Thyroid gland (tissue), 4 donors: ENCODE measurements at regions not wholly inside any gene's neighbourhood (a gene's known extent, or its start where the extent isn't known, plus 50 kb on each side); places are given as distances from the start of the nearest gene placed in this dataset.

Experiments
- DNase-seq, 2 donors: peaks; one replicate each; pipeline ENCODE4 v3.0.0-alpha.2; 2019
- H3K27ac ChIP-seq, 3 donors: fragments of 200-600 bp; sonication (generic); 1 replicate in 2 of 3; 2 replicates in 1 of 3; pipeline ENCODE4 v1.5.1; 2016 to 2019; ENCODE audit warnings: mild to moderate bottlenecking in 1 of 3, moderate library complexity in 1 of 3
- H3K27me3 ChIP-seq: fragments of 200-600 bp; sonication (generic); one replicate; pipeline ENCODE4 v1.5.1; 2019
- H3K36me3 ChIP-seq, 2 donors: fragments of 200-600 bp; sonication (generic); one replicate each; pipeline ENCODE4 v1.5.1; 2016 to 2019
- H3K4me1 ChIP-seq, 2 donors: fragments of 200-600 bp; sonication (generic); one replicate each; pipeline ENCODE4 v1.5.1; 2017 to 2019
- H3K4me3 ChIP-seq, 3 donors: fragments of 200-600 bp; sonication (generic); replicated peaks in 1 of 3; 1 replicate in 2 of 3; 2 replicates in 1 of 3; pipeline ENCODE4 v1.5.1; 2016; ENCODE audit warnings: mild to moderate bottlenecking in 1 of 3
- H3K9me3 ChIP-seq: fragments of 200-600 bp; sonication (generic); one replicate; pipeline ENCODE4 v1.5.1; 2017
- CTCF ChIP-seq, 6 experiments: fragments of 200-600 bp in 3 of 6; fragments of 450-650 bp in 3 of 6; sonication (generic) in 3 of 6; IDR thresholded peaks; one replicate each; pipeline ENCODE4 v1.5.1; 2016 to 2019; ENCODE audit warnings: antibody characterized with exemption in 6 of 6, mild to moderate bottlenecking in 2 of 6, inconsistent platforms in 1 of 6, moderate library complexity in 1 of 6
- POLR2A ChIP-seq, 2 donors: fragments of 450-650 bp; IDR thresholded peaks; one replicate each; pipeline ENCODE4 v1.6.1; 2017; ENCODE audit warnings: antibody characterized with exemption in 2 of 2, mild to moderate bottlenecking in 2 of 2, moderate library complexity in 1 of 2
- WGBS, 2 donors: methylation state at CpG; one replicate each; pipeline ENCODE4 v1.1.5; 2017; 5-methylcytosine and 5-hydroxymethylcytosine counted together
- intact Hi-C: fragments of 100-400 bp; cut with DNase I; formaldehyde crosslinking; loops from one replicate; pipeline ENCODE4 v1.15.1; 2023

- TF ChIP-seq CTCF (IDR thresholded peaks at IDR 0.05) (no peak), POLR2A (IDR thresholded peaks at IDR 0.05) (no peak)
- Histone ChIP-seq H3K4me1 (peaks cover 9 to 10% of the 10 kb centered on the region in 2 donors), H3K4me3 (no peak overlapping the region), H3K27me3 (no peaks in the 10 kb centered on the region), H3K27ac (no peak overlapping the region), H3K9me3 (no peaks in the 10 kb centered on the region), H3K36me3 (no peaks in the 10 kb centered on the region)
- WGBS, 2 donors = 77 to 87% methylated on average over 5 of the region's 5 CpGs
- no peak for DNase-seq
- intact Hi-C loops = no loop called here
Measured at GRCh38 chr12:107568718-107569117, 116.9 kb upstream of the PWP1 start.

DNA sequence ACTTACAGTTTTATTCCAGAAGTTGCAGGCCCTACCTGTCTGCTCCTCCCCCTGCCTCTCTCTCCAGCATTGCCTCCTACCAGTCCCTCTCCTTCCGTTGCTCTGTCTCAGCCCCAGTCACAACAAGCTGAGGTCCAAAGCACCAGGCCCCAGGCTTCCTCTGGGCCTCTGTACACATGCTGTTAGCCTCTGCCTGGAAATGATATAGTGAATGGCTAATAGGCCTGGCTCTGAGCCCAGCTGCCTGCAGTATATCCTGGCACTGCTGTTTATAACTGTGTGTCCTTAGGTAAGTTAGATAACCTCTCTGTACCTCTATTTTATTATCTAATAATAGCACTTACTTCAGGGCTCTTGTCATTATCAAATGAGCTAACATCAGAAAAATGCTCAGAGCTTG lies 114.9 kb upstream of the PWP1 start:
- H3K9me3 ChIP-seq = no peaks in the 10 kb centered on the region
- peak overlapping the region in 1 of 3 donors; percentile 28 for H3K27ac ChIP-seq
- whole genome bisulfite sequencing, 2 donors = 61 to 72% methylated on average over 1 of the region's 1 CpG
- H3K4me1 ChIP-seq = peaks cover 17% of the 10 kb centered on the region in 2 donors
- H3K36me3 ChIP-seq = no peaks in the 10 kb centered on the region
- no peak for DNase-seq
- H3K4me3 ChIP-seq = no peak overlapping the region
- no peaks in the 10 kb centered on the region for H3K27me3 ChIP-seq
- intact Hi-C loops = no loop called here
- TF ChIP-seq POLR2A (IDR thresholded peaks at IDR 0.05) = no peak
- TF ChIP-seq CTCF (IDR thresholded peaks at IDR 0.05) = no peak

DNA sequence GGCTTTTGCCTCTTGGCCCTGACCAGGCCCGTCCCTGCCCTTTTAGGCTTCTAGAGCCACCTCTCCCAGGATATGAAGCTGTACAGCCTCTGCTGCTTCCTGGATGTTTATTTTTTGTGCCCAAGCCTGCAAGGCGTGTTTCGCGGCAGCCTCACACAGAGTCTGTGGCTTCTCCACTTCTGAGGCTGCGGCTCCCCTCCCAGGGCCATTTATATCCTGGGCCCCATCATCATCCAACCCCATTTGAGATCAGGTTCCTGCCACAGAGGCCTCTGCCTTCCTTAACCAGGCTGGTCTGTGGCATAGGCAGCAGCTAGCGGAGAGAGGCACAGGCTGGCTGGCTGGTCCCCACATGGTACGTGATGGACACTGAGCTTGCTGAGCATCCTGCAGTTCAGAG lies 114.1 kb upstream of the PWP1 start:
- no peaks in the 10 kb centered on the region for H3K36me3 ChIP-seq
- H3K27ac ChIP-seq = peak overlapping the region in 1 of 3 donors; percentile 28
- no peaks in the 10 kb centered on the region for H3K9me3 ChIP-seq
- no peak for TF ChIP-seq POLR2A (IDR thresholded peaks at IDR 0.05)
- no peak for TF ChIP-seq CTCF (IDR thresholded peaks at IDR 0.05)
- WGBS, 2 donors = 93 to 99% methylated on average over 7 of the region's 7 CpGs
- H3K27me3 ChIP-seq = no peaks in the 10 kb centered on the region
- no peak for DNase-seq
- intact Hi-C loops = no loop called here
- H3K4me3 ChIP-seq = no peak overlapping the region
- H3K4me1 ChIP-seq = peaks cover 23 to 25% of the 10 kb centered on the region in 2 donors

- DNase-seq = peak; percentile 33 to 50
- intact Hi-C loops = no loop called here
- Histone ChIP-seq H3K36me3 (no peaks in the 10 kb centered on the region), H3K4me3 (no peak overlapping the region), H3K27ac (peak overlapping the region; percentile 86 to 94 (median 90)), H3K27me3 (no peaks in the 10 kb centered on the region), H3K4me1 (peaks cover 41 to 53% of the 10 kb centered on the region in 2 donors), H3K9me3 (no peaks in the 10 kb centered on the region)
- no peak for TF ChIP-seq CTCF (IDR thresholded peaks at IDR 0.05)
- TF ChIP-seq POLR2A (IDR thresholded peaks at IDR 0.05) = no peak
- 75 to 80% methylated on average over 4 of the region's 4 CpGs for WGBS, 2 donors
Measured at GRCh38 chr12:107574691-107575090, 110.9 kb upstream of the PWP1 start.

DNA sequence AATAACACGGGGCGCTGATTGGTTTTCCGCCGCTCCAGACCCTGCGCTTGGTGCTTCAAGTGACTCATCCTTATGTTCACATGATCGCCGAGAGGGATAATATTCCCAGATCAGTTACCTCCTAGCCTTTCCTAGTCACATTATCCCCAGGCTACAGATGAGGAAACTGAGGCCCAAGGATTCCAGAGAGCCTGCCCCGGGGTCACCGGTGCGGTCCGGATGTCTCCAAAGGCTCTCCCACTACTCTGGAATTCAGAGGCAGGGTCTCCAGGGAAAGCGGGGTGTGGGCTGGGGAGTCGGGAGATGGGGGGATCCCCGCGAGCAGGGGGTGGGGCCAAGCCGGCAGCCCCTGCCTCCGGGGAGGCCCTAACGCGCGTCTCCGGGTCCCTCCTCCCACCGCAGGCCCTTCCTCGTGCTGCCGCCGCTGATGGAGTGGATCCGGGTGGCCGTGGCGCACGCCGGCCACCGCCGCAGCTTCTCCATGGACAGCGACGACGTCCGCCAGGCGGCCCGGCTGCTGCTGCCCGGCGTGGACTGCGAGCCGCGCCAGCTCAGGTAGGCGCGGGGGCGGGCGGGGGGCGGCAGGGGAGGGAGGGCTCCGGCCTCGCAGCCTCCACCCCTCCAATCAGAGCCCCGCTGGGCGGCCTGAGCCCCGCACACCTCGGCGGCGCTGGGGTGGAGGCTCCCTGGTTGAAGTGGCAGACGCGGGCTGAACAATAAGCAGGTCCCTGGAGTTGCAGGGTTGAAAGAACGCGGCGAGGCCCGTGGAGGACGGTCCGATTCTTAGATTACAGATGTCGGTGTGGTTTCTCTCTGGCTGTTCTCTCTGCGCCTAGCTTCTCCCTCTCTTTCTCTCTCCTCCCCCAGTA lies 104.6 kb upstream of the PWP1 start:
- Histone ChIP-seq H3K36me3 (no peaks in the 10 kb centered on the region), H3K27ac (peak overlapping the region; percentile 86 to 90 (median 86)), H3K9me3 (no peaks in the 10 kb centered on the region), H3K27me3 (no peaks in the 10 kb centered on the region), H3K4me1 (peaks cover 52 to 69% of the 10 kb centered on the region in 2 donors), H3K4me3 (peak overlapping the region in 1 of 3 donors; percentile 17)
- intact Hi-C loops = no loop called here
- WGBS, 2 donors = 29 to 45% methylated on average over 26 to 38 of the region's 66 CpGs
- DNase-seq = peak; percentile 47 to 56
- TF ChIP-seq POLR2A (IDR thresholded peaks at IDR 0.05) (peak in 1 of 2 donors; percentile 31), CTCF (IDR thresholded peaks at IDR 0.05) (peak in 2 of 6 experiments; percentile 17 to 26)
